ENCODE measurements at regions not wholly inside any gene's neighbourhood (a gene's known extent, or its start where the extent isn't known, plus 50 kb on each side); places are given as distances from the start of the nearest gene placed in this dataset.
A peak's percentile ranks its signal among the peaks of the same experiment; 100 is the strongest.

GRCh38 chr17:77266891-77267341 lies 126.1 kb downstream of the SEC14L1 start:
- DNase-seq: no peak

GRCh38 chr17:77269696-77270681 lies 129.2 kb downstream of the SEC14L1 start:
- no peak for DNase-seq

- DNase-seq: no peak
Measured at GRCh38 chr17:77271411-77271810, 130.6 kb downstream of the SEC14L1 start.

GRCh38 chr17:77273397-77274085 lies 132.8 kb downstream of the SEC14L1 start:
- DNase-seq: no peak

GRCh38 chr17:77274096-77274845 lies 133.5 kb downstream of the SEC14L1 start:
- no peak for DNase-seq

GRCh38 chr17:77279448-77280303 lies 138.9 kb downstream of the SEC14L1 start:
- no peak for DNase-seq

GRCh38 chr17:77280304-77281121 lies 139.7 kb downstream of the SEC14L1 start:
- DNase-seq: peak; percentile 29

- DNase-seq: peak; percentile 67
Measured at GRCh38 chr17:77281122-77281903, 140.5 kb downstream of the SEC14L1 start.

GRCh38 chr17:77281904-77282367 lies 141.2 kb downstream of the SEC14L1 start:
- DNase-seq: no peak

GRCh38 chr17:77282524-77283515 lies 142.1 kb downstream of the SEC14L1 start:
- DNase-seq: no peak

- DNase-seq: no peak
Measured at GRCh38 chr17:77284023-77284617, 143.4 kb downstream of the SEC14L1 start.

GRCh38 chr17:77285594-77286390 lies 145.0 kb downstream of the SEC14L1 start:
- DNase-seq: no peak

- no peak for DNase-seq
Measured at GRCh38 chr17:77286391-77286640, 145.5 kb downstream of the SEC14L1 start.

- no peak for DNase-seq
Measured at GRCh38 chr17:77286641-77287431, 146.1 kb downstream of the SEC14L1 start.

GRCh38 chr17:77287432-77288068 lies 146.8 kb downstream of the SEC14L1 start:
- peak; percentile 30 for DNase-seq

- no peak for DNase-seq
Measured at GRCh38 chr17:77288115-77288619, 147.4 kb downstream of the SEC14L1 start.
